HG02970 (cell line): ENCODE measurements at regions not wholly inside any gene's neighbourhood (a gene's known extent, or its start where the extent isn't known, plus 50 kb on each side); places are given as distances from the start of the nearest gene placed in this dataset.
"Not testable (repeated sequence)": the region's sequence is repeated elsewhere in the genome, so short reads cannot be mapped to it uniquely, and the experiment has no call there.

Experiments used
- ATAC-seq: cut with Tn5 transposase; IDR thresholded peaks from one replicate; pipeline ENCODE4 v1.9.1; 2021; ENCODE audit warnings: mild to moderate bottlenecking, moderate library complexity, moderate number of reproducible peaks; ENCODE audit not compliant: unreplicated experiment, low FRiP score

GRCh38 chr20:11454966-11455799 lies 462.5 kb upstream of the BTBD3 start:
- no peak for ATAC-seq

- ATAC-seq: no peak
Measured at GRCh38 chr20:11457488-11457887, 460.2 kb upstream of the BTBD3 start.

GRCh38 chr20:11459090-11459890 lies 458.4 kb upstream of the BTBD3 start:
- no peak for ATAC-seq

GRCh38 chr20:11467436-11467835 lies 450.3 kb upstream of the BTBD3 start:
- no peak for ATAC-seq

- no peak for ATAC-seq
Measured at GRCh38 chr20:11468880-11469279, 448.8 kb upstream of the BTBD3 start.

GRCh38 chr20:11469795-11470435 lies 447.8 kb upstream of the BTBD3 start:
- no peak for ATAC-seq

GRCh38 chr20:11473983-11474382 lies 443.7 kb upstream of the BTBD3 start:
- no peak for ATAC-seq

- no peak for ATAC-seq
Measured at GRCh38 chr20:11483697-11484096, 434.0 kb upstream of the BTBD3 start.

GRCh38 chr20:11484479-11484878 lies 433.2 kb upstream of the BTBD3 start:
- ATAC-seq: no peak

GRCh38 chr20:11492386-11492785 lies 425.3 kb upstream of the BTBD3 start:
- ATAC-seq: no peak

- no peak for ATAC-seq
Measured at GRCh38 chr20:11492846-11493245, 424.8 kb upstream of the BTBD3 start.

- no peak for ATAC-seq
Measured at GRCh38 chr20:11496380-11496779, 421.3 kb upstream of the BTBD3 start.

GRCh38 chr20:11497545-11497944 lies 420.1 kb upstream of the BTBD3 start:
- ATAC-seq: no peak

- ATAC-seq: no peak
Measured at GRCh38 chr20:11499101-11499634, 418.5 kb upstream of the BTBD3 start.

- ATAC-seq: no peak
Measured at GRCh38 chr20:11502061-11502460, 415.6 kb upstream of the BTBD3 start.

GRCh38 chr20:11502671-11503070 lies 415.0 kb upstream of the BTBD3 start:
- no peak for ATAC-seq

GRCh38 chr20:11509776-11510175 lies 407.9 kb upstream of the BTBD3 start:
- no peak for ATAC-seq

- no peak for ATAC-seq
Measured at GRCh38 chr20:11511821-11512220, 405.9 kb upstream of the BTBD3 start.

- ATAC-seq: not testable (repeated sequence)
Measured at GRCh38 chr20:11513241-11513745, 404.4 kb upstream of the BTBD3 start.

GRCh38 chr20:11516448-11516847 lies 401.2 kb upstream of the BTBD3 start:
- ATAC-seq: no peak

GRCh38 chr20:11520596-11520995 lies 397.1 kb upstream of the BTBD3 start:
- ATAC-seq: no peak
